ENCODE measurements at regions not wholly inside any gene's neighbourhood (a gene's known extent, or its start where the extent isn't known, plus 50 kb on each side); places are given as distances from the start of the nearest gene placed in this dataset.

DNA sequence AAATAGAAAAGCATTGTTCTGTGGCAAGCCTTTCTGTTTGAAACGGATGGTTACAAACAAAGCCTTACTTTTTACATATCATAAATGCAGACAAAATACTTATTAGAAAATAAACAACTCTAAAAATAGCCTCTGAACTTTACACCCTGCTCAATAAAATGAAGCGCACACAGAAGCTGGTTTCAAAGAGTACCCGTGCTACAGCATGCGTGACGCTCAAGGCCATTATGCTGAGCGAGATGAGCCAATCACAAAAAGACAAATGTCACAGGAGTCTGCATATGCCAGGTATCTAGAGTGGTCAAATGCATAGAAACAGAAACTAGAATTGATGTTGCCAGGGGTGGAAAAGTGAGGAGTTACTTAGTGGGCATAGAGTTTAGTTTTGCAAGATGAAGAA is 326.5 kb upstream of the GATB start:
- Histone ChIP-seq H3K4me3 (ENCODE audit: low read depth, low read length) (no peak overlapping the region), H3K27me3 (ENCODE audit: control insufficient read depth, insufficient read depth, low read length) (peaks cover 6% of the 10 kb centered on the region; the same call in 1 of the 2 replicates), H3K36me3 (ENCODE audit: control insufficient read depth, insufficient read depth, low read length) (no peaks in the 10 kb centered on the region)
- ChIA-PET CTCF (no interaction called here), POLR2A (no interaction called here)
- no peak for DNase-seq (ENCODE audit: low read depth)
- TF ChIP-seq, protein P1, sequence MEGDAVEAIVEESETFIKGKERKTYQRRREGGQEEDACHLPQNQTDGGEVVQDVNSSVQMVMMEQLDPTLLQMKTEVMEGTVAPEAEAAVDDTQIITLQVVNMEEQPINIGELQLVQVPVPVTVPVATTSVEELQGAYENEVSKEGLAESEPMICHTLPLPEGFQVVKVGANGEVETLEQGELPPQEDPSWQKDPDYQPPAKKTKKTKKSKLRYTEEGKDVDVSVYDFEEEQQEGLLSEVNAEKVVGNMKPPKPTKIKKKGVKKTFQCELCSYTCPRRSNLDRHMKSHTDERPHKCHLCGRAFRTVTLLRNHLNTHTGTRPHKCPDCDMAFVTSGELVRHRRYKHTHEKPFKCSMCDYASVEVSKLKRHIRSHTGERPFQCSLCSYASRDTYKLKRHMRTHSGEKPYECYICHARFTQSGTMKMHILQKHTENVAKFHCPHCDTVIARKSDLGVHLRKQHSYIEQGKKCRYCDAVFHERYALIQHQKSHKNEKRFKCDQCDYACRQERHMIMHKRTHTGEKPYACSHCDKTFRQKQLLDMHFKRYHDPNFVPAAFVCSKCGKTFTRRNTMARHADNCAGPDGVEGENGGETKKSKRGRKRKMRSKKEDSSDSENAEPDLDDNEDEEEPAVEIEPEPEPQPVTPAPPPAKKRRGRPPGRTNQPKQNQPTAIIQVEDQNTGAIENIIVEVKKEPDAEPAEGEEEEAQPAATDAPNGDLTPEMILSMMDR (IDR thresholded peaks at IDR 0.05; ENCODE audit: insufficient read depth, low read depth, low read length) = no peak

DNA sequence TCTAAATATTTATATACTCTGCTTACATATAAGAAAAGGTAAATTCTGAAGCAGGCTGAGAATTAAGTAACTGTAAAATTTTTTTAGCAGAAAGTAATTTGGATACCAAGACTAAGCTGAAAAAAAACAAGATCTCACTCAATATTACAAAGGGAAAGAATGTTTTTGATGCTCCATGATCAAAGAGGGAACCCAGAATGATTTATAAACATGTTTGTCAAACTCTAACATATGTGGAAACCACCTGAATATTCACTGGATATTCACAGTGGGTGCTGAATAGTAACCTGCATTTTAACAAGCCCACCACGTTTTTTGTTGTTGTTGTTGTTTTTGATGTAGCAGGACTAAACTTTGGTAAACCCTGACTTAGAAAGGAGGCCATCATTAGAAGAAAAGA is 324.9 kb upstream of the GATB start:
- no peaks in the 10 kb centered on the region for H3K36me3 ChIP-seq (ENCODE audit: control insufficient read depth, insufficient read depth, low read length)
- no peak overlapping the region for H3K4me3 ChIP-seq (ENCODE audit: low read depth, low read length)
- ChIA-PET POLR2A (no interaction called here), CTCF (no interaction called here)
- peaks cover 6% of the 10 kb centered on the region; the same call in 1 of the 2 replicates for H3K27me3 ChIP-seq (ENCODE audit: control insufficient read depth, insufficient read depth, low read length)
- DNase-seq (ENCODE audit: low read depth) = no peak
- TF ChIP-seq, protein P1 (IDR thresholded peaks at IDR 0.05; ENCODE audit: insufficient read depth, low read depth, low read length) = no peak

DNA sequence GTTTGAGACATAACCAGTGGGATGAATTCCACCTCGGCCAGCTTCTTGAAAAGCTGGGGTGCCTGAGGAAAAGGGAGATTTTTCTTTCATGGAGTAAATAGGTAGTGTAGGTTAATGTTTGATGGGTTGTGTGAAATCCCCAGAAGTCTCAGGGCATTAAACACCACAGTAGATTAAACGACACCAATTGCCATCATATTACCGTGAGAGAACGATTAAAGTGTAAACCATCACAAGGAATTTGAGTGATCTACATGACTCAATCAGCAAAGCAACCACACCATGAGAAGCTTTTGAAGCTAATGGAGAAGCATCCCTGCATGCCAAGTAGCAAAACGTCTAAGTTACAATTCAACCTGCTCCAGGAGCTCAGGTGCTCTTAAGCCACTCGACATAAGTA is 322.5 kb upstream of the GATB start:
- H3K36me3 ChIP-seq (ENCODE audit: control insufficient read depth, insufficient read depth, low read length) = no peaks in the 10 kb centered on the region
- TF ChIP-seq, protein P1 (IDR thresholded peaks at IDR 0.05; ENCODE audit: insufficient read depth, low read depth, low read length) = no peak
- ChIA-PET POLR2A (interaction anchor here (0.7 kb wide), 1 partner anchor 19 kb away, joined by 5 read pairs; no protein-coding TSS in a partner anchor), CTCF (no interaction called here)
- H3K27me3 ChIP-seq (ENCODE audit: control insufficient read depth, insufficient read depth, low read length) = peaks cover 4% of the 10 kb centered on the region; the same call in 1 of the 2 replicates
- no peak for DNase-seq (ENCODE audit: low read depth)
- H3K4me3 ChIP-seq (ENCODE audit: low read depth, low read length) = no peak overlapping the region

DNA sequence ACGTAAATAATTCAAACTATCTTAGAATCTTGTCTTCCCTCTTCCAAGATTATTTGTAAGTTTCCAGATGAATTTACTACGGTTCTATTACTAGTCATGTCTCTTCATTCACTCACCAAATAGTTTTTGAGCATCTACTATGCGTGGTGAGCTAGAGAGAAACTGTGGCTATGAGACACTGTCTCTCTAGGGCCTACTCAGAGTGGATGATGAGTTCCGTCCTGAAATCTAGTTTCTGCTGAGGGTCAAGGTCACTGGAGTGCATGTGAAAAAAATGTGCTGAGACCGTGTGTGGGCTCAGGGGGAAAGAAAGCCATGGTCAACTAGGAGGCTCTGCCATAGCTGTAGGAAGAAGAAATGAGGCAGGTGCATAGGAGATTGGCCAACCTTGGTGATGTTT is 320.2 kb upstream of the GATB start:
- CTCF ChIA-PET = no interaction called here
- DNase-seq (ENCODE audit: low read depth) = no peak
- Histone ChIP-seq H3K4me3 (ENCODE audit: low read depth, low read length) (no peak overlapping the region), H3K27me3 (ENCODE audit: control insufficient read depth, insufficient read depth, low read length) (peaks cover 3% of the 10 kb centered on the region), H3K36me3 (ENCODE audit: control insufficient read depth, insufficient read depth, low read length) (no peaks in the 10 kb centered on the region)
- POLR2A ChIA-PET = no interaction called here
- TF ChIP-seq, protein P1 (IDR thresholded peaks at IDR 0.05; ENCODE audit: insufficient read depth, low read depth, low read length) = no peak

DNA sequence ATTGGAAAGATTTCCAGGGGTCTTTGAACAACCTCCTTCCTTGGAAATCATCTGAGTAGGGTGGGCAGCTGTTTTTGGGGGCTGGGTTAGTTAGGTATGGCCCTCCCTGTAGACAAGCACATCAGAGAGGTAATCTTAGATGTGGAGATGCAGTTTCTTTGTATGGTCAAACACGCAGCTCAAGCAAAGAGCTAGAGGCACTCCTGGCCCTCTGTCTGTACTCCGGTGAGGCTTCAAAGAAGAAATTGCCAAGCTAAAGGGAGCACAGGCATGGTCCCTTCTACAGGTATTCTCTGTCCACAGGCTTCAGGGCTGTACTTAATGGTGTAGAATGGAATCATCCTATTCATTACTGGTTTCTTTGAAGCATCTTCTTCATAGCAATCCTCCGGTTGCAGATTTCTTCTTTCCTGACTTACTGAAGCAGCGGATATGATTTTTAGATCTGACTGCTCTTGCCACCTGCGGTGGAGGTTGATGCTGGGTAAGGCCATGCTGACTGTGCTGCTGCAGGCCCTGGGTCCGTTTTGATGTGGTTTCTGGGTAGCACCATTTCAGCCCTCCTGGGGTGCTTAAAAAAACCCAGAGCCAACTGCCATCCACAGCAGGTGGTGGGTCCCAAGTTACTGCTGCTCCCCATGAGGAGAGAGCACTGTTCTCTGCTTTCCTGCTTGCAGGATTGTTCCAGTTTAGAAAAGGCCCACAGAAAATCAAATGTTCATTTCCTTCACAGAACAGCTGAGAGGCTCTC is 318.9 kb upstream of the GATB start:
- TF ChIP-seq, protein P1 (IDR thresholded peaks at IDR 0.05; ENCODE audit: insufficient read depth, low read depth, low read length) = no peak
- ChIA-PET CTCF (no interaction called here), POLR2A (no interaction called here)
- Histone ChIP-seq H3K4me3 (ENCODE audit: low read depth, low read length) (no peak overlapping the region), H3K36me3 (ENCODE audit: control insufficient read depth, insufficient read depth, low read length) (no peaks in the 10 kb centered on the region), H3K27me3 (ENCODE audit: control insufficient read depth, insufficient read depth, low read length) (peaks cover 4% of the 10 kb centered on the region)
- DNase-seq (ENCODE audit: low read depth) = no peak

Data from BJ (cell line).